Loucy (cell line): ENCODE measurements at regions not wholly inside any gene's neighbourhood (a gene's known extent, or its start where the extent isn't known, plus 50 kb on each side); places are given as distances from the start of the nearest gene placed in this dataset.

Experiments
- H2AFZ ChIP-seq: fragments of 200-600 bp; sonication (generic); 2 replicates; pipeline ENCODE4 v1.6.0; 2016; ENCODE audit warnings: antibody characterized with exemption, mild to moderate bottlenecking, low read length, moderate library complexity
- H3F3A ChIP-seq: fragments of 200-600 bp; 2 replicates; pipeline ENCODE4 v1.6.0; 2016; ENCODE audit warnings: antibody characterized with exemption, low read depth, mild to moderate bottlenecking
- H3K27me3 ChIP-seq: fragments of 200-600 bp; sonication (generic); 2 replicates; pipeline ENCODE4 v1.6.1; 2014; ENCODE audit warnings: low read length, mild to moderate bottlenecking; ENCODE audit not compliant: insufficient read depth, poor library complexity, severe bottlenecking
- H3K36me3 ChIP-seq: fragments of 200-600 bp; sonication (generic); 2 replicates; pipeline ENCODE4 v1.6.1; 2016; ENCODE audit warnings: low read length; ENCODE audit not compliant: insufficient read depth
- H3K4me1 ChIP-seq: fragments of 200-600 bp; sonication (generic); 2 replicates; pipeline ENCODE4 v1.5.1; 2014; ENCODE audit warnings: low read length, mild to moderate bottlenecking; ENCODE audit not compliant: insufficient read depth, poor library complexity, severe bottlenecking
- H3K4me2 ChIP-seq: fragments of 200-600 bp; sonication (generic); 2 replicates; pipeline ENCODE4 v1.6.0; 2014; ENCODE audit warnings: antibody characterized with exemption, low read length, low read depth, mild to moderate bottlenecking; ENCODE audit not compliant: poor library complexity, severe bottlenecking
- H3K4me3 ChIP-seq: fragments of 200-600 bp; sonication (generic); 2 replicates; pipeline ENCODE4 v1.5.1; 2014; ENCODE audit warnings: low read length, mild to moderate bottlenecking, mixed read lengths; ENCODE audit not compliant: poor library complexity, severe bottlenecking
- H3K79me2 ChIP-seq: fragments of 200-600 bp; sonication (generic); 2 replicates; pipeline ENCODE4 v1.6.1; 2014; ENCODE audit warnings: low read length; ENCODE audit not compliant: insufficient read depth
- H3K9ac ChIP-seq: fragments of 200-600 bp; sonication (generic); 2 replicates; pipeline ENCODE4 v1.6.0; 2014; ENCODE audit warnings: mild to moderate bottlenecking, low read depth, low read length, moderate library complexity; ENCODE audit not compliant: poor library complexity, severe bottlenecking
- H3K9me2 ChIP-seq: fragments of 200-600 bp; sonication (generic); replicated peaks from 2 replicates; pipeline ENCODE4 v1.6.1; 2016; ENCODE audit warnings: low read depth, low read length, mixed read lengths
- H3K9me3 ChIP-seq: fragments of 200-600 bp; sonication (generic); 2 replicates; pipeline ENCODE4 v1.6.1; 2014; ENCODE audit warnings: mild to moderate bottlenecking, antibody characterized with exemption, low read length, low read depth; ENCODE audit not compliant: insufficient read depth
- H4K20me1 ChIP-seq: fragments of 200-600 bp; sonication (generic); 2 replicates; pipeline ENCODE4 v1.6.0; 2014; ENCODE audit warnings: antibody characterized with exemption, low read length, mild to moderate bottlenecking; ENCODE audit not compliant: insufficient read depth, poor library complexity, severe bottlenecking
- EZH2phosphoT487 ChIP-seq: fragments of 200-600 bp; IDR thresholded peaks from 2 replicates; pipeline ENCODE4 v1.6.1; 2018; ENCODE audit warnings: antibody characterized with exemption, mild to moderate bottlenecking, moderate library complexity, borderline replicate concordance
- TF ChIP-seq, protein P1 (sequence below): fragments of 200-600 bp; sonication (generic); conservative IDR thresholded peaks from 2 replicates; pipeline ENCODE4 v1.5.1; 2014; ENCODE audit warnings: mild to moderate bottlenecking, antibody characterized with exemption, low read length

DNA sequence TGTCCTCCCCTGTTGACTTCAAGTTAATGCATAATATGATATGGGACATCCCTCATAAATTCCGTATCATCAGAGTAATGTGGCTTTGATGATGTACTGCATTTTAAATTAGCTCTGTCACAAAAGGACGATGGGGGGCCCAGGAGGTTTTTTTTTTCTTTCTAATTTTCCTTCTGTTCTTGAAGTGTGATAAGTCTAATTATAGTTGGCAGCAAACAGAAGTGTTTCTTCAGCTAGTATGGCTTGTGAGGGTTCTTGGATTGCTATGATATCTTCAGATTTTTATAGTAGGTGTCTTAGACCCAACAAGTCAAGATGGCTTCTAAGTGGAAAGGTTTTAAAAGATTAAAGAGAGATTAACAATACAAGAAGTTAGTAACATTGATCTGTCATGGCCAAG is 796.2 kb upstream of the RBFOX1 start:
- Histone ChIP-seq H3K9ac (no peak overlapping the region), H3K9me2 (no peaks in the 10 kb centered on the region), H3F3A (no peaks in the 10 kb centered on the region), H3K36me3 (no peaks in the 10 kb centered on the region), H2AFZ (no peak overlapping the region), H3K4me3 (no peak overlapping the region), H3K4me2 (no peak overlapping the region), H3K27me3 (no peaks in the 10 kb centered on the region), H3K4me1 (no peaks in the 10 kb centered on the region), H3K79me2 (no peaks in the 10 kb centered on the region), H4K20me1 (no peaks in the 10 kb centered on the region), H3K9me3 (no peaks in the 10 kb centered on the region)
- TF ChIP-seq EZH2phosphoT487, result no peak
- TF ChIP-seq, protein P1, sequence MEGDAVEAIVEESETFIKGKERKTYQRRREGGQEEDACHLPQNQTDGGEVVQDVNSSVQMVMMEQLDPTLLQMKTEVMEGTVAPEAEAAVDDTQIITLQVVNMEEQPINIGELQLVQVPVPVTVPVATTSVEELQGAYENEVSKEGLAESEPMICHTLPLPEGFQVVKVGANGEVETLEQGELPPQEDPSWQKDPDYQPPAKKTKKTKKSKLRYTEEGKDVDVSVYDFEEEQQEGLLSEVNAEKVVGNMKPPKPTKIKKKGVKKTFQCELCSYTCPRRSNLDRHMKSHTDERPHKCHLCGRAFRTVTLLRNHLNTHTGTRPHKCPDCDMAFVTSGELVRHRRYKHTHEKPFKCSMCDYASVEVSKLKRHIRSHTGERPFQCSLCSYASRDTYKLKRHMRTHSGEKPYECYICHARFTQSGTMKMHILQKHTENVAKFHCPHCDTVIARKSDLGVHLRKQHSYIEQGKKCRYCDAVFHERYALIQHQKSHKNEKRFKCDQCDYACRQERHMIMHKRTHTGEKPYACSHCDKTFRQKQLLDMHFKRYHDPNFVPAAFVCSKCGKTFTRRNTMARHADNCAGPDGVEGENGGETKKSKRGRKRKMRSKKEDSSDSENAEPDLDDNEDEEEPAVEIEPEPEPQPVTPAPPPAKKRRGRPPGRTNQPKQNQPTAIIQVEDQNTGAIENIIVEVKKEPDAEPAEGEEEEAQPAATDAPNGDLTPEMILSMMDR, result no peak

DNA sequence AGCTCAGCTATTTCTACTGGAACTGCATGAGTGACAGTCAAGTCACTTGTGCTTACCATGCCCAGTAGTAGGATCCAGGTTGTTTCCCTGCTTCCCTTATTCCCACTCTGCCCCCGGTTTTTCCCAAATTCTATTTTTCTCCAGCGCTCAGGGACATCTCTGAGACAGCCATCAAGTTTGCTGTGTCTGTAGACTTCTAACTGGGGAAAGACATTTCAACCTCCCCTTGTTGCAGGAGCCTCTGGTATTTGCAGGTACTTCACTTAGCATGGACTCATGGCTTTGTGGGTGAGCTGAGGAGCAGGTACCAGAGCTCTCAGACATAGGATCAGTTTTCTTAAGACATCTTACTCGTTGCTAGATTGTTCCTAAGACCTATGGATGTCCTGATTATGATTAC is 801.6 kb upstream of the RBFOX1 start:
- H3K4me2 ChIP-seq, result no peak overlapping the region
- no peaks in the 10 kb centered on the region for H3K36me3 ChIP-seq
- no peak overlapping the region for H3K4me3 ChIP-seq
- no peaks in the 10 kb centered on the region for H3K79me2 ChIP-seq
- TF ChIP-seq EZH2phosphoT487, result no peak
- no peaks in the 10 kb centered on the region for H3K4me1 ChIP-seq
- H4K20me1 ChIP-seq, result no peaks in the 10 kb centered on the region
- no peaks in the 10 kb centered on the region for H3F3A ChIP-seq
- no peak overlapping the region for H3K9ac ChIP-seq
- no peaks in the 10 kb centered on the region for H3K9me2 ChIP-seq
- no peaks in the 10 kb centered on the region for H3K27me3 ChIP-seq
- no peak overlapping the region for H2AFZ ChIP-seq
- no peaks in the 10 kb centered on the region for H3K9me3 ChIP-seq

DNA sequence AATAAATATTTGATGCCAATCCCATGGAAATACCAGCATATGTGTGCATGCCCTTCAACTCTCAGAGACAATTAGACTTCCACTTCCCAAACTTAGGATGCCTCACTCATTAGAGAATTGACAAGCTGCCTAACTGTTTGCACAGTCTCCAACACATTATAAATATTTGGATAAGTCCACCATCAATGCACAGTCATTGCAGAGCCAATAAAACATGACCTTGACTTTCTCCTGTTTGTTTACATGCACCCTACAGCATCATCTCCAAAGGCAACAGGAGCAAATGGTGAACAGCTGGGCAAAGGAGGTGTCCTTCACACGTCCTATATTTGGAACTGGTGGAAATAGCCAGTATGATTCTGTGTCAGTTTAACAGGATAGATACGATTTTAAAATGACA is 804.4 kb upstream of the RBFOX1 start:
- no peaks in the 10 kb centered on the region for H4K20me1 ChIP-seq
- H3K4me2 ChIP-seq, result no peak overlapping the region
- H3K9me3 ChIP-seq, result no peaks in the 10 kb centered on the region
- no peaks in the 10 kb centered on the region for H3F3A ChIP-seq
- TF ChIP-seq EZH2phosphoT487, result no peak
- no peaks in the 10 kb centered on the region for H3K9me2 ChIP-seq
- H3K4me1 ChIP-seq, result no peaks in the 10 kb centered on the region
- H2AFZ ChIP-seq, result no peak overlapping the region
- no peaks in the 10 kb centered on the region for H3K27me3 ChIP-seq
- no peak overlapping the region for H3K4me3 ChIP-seq
- no peaks in the 10 kb centered on the region for H3K36me3 ChIP-seq
- H3K9ac ChIP-seq, result no peak overlapping the region
- no peaks in the 10 kb centered on the region for H3K79me2 ChIP-seq

DNA sequence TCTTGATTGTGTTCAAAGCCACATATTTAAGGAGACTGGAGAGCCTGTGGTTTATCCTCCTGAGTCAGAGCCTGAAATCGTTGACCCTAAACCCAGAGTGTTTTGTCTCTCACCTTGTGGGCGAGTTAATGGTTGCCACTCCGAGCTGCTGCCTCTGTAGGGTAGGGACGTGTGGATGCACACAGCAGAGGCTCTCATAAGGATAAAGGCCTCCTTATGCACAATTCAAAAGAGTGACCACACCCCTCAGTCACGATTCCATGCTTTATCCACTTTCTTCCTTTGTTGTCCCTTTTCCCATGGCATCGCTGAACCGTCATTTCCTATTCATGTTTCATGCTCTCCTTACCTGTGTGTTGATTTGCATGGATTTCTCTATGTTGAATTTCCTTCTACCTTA is 805.0 kb upstream of the RBFOX1 start:
- Histone ChIP-seq H3K79me2 (no peaks in the 10 kb centered on the region), H3K4me3 (no peak overlapping the region), H3F3A (no peaks in the 10 kb centered on the region), H3K9me2 (no peaks in the 10 kb centered on the region), H3K36me3 (no peaks in the 10 kb centered on the region), H3K9me3 (no peaks in the 10 kb centered on the region), H4K20me1 (no peaks in the 10 kb centered on the region), H3K9ac (no peak overlapping the region), H3K27me3 (no peaks in the 10 kb centered on the region), H2AFZ (no peak overlapping the region), H3K4me1 (no peaks in the 10 kb centered on the region), H3K4me2 (no peak overlapping the region)
- TF ChIP-seq, protein P1, result no peak
- no peak for TF ChIP-seq EZH2phosphoT487
